ENCODE measurements at regions not wholly inside any gene's neighbourhood (a gene's known extent, or its start where the extent isn't known, plus 50 kb on each side); places are given as distances from the start of the nearest gene placed in this dataset.

GRCh38 chr7:131952365-131952764, 395.9 kb upstream of the PODXL start:
- Histone ChIP-seq H3K36me3 (no peaks in the 10 kb centered on the region), H3K4me3 (no peak overlapping the region), H3K9me3 (no peaks in the 10 kb centered on the region), H3K27me3 (no peaks in the 10 kb centered on the region), H3K4me1 (no peaks in the 10 kb centered on the region), H3K27ac (no peak overlapping the region)
- no peak for ATAC-seq
- no peak for DNase-seq
- intact Hi-C loops (cut with DNase I) = no loop called here
- TF ChIP-seq CTCF (IDR thresholded peaks at IDR 0.05) = no peak

- no peaks in the 10 kb centered on the region for H3K4me1 ChIP-seq
- peaks cover 9% of the 10 kb centered on the region for H3K27me3 ChIP-seq
- no peak overlapping the region for H3K4me3 ChIP-seq
- DNase-seq (no peak), ATAC-seq (no peak)
- H3K9me3 ChIP-seq = no peaks in the 10 kb centered on the region
- no peak overlapping the region for H3K27ac ChIP-seq
- TF ChIP-seq CTCF (IDR thresholded peaks at IDR 0.05) = no peak
- intact Hi-C loops (cut with DNase I) = no loop called here
- no peaks in the 10 kb centered on the region for H3K36me3 ChIP-seq
These were observed 394.3 kb upstream of the PODXL start for GRCh38 chr7:131950758-131951157.

GRCh38 chr7:131949659-131950058, 393.2 kb upstream of the PODXL start:
- no peaks in the 10 kb centered on the region for H3K36me3 ChIP-seq
- peaks cover 18% of the 10 kb centered on the region for H3K27me3 ChIP-seq
- H3K27ac ChIP-seq = no peak overlapping the region
- H3K4me1 ChIP-seq = no peaks in the 10 kb centered on the region
- ATAC-seq (no peak), DNase-seq (no peak)
- intact Hi-C loops (cut with DNase I) = no loop called here
- no peak overlapping the region for H3K4me3 ChIP-seq
- no peak for TF ChIP-seq CTCF (IDR thresholded peaks at IDR 0.05)
- H3K9me3 ChIP-seq = no peaks in the 10 kb centered on the region

- intact Hi-C loops (cut with DNase I) = no loop called here
- ATAC-seq = no peak
- no peak for DNase-seq
These were observed 392.1 kb upstream of the PODXL start for GRCh38 chr7:131948434-131949053.

GRCh38 chr7:131947661-131948060, 391.2 kb upstream of the PODXL start:
- DNase-seq = no peak
- intact Hi-C loops (cut with DNase I) = no loop called here
- no peak overlapping the region for H3K27ac ChIP-seq

More at GRCh38 chr7:131948434-131949053, 392.1 kb upstream of the PODXL start:
- Histone ChIP-seq H3K27me3 (peaks cover 23% of the 10 kb centered on the region), H3K9me3 (no peaks in the 10 kb centered on the region), H3K4me1 (no peaks in the 10 kb centered on the region), H3K4me3 (no peak overlapping the region), H3K27ac (no peak overlapping the region), H3K36me3 (no peaks in the 10 kb centered on the region)
- no peak for TF ChIP-seq CTCF (IDR thresholded peaks at IDR 0.05)

More at GRCh38 chr7:131947661-131948060, 391.2 kb upstream of the PODXL start:
- Histone ChIP-seq H3K36me3 (no peaks in the 10 kb centered on the region), H3K9me3 (no peaks in the 10 kb centered on the region), H3K27me3 (peaks cover 23% of the 10 kb centered on the region), H3K4me1 (no peaks in the 10 kb centered on the region), H3K4me3 (no peak overlapping the region)
- no peak for TF ChIP-seq CTCF (IDR thresholded peaks at IDR 0.05)
- ATAC-seq = no peak
